ENCODE measurements at regions not wholly inside any gene's neighbourhood (a gene's known extent, or its start where the extent isn't known, plus 50 kb on each side); places are given as distances from the start of the nearest gene placed in this dataset.

DNA sequence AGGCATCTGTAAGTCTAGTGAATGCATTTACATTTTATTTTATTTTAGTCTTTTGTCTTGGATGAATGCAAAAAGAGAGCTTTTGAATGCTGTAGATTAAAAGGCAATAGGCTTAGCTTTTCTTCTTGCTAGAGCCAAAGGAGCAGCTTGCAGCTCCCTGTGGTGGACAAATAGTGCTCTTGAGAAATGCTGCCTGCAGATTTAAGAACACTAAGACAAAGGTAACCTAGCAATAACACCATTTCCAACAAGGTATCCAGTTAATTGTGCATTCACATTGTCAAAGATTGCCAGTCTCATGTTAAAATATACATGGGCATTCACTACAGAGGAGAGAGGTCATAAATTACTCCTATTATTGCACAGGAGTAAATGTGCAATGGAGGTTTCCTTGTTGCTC, 859.2 kb upstream of the PRKX start:
- TF ChIP-seq POLR2AphosphoS5 (IDR thresholded peaks at IDR 0.05; ENCODE audit: low read depth, low read length): no peak
- TF ChIP-seq, protein P1, sequence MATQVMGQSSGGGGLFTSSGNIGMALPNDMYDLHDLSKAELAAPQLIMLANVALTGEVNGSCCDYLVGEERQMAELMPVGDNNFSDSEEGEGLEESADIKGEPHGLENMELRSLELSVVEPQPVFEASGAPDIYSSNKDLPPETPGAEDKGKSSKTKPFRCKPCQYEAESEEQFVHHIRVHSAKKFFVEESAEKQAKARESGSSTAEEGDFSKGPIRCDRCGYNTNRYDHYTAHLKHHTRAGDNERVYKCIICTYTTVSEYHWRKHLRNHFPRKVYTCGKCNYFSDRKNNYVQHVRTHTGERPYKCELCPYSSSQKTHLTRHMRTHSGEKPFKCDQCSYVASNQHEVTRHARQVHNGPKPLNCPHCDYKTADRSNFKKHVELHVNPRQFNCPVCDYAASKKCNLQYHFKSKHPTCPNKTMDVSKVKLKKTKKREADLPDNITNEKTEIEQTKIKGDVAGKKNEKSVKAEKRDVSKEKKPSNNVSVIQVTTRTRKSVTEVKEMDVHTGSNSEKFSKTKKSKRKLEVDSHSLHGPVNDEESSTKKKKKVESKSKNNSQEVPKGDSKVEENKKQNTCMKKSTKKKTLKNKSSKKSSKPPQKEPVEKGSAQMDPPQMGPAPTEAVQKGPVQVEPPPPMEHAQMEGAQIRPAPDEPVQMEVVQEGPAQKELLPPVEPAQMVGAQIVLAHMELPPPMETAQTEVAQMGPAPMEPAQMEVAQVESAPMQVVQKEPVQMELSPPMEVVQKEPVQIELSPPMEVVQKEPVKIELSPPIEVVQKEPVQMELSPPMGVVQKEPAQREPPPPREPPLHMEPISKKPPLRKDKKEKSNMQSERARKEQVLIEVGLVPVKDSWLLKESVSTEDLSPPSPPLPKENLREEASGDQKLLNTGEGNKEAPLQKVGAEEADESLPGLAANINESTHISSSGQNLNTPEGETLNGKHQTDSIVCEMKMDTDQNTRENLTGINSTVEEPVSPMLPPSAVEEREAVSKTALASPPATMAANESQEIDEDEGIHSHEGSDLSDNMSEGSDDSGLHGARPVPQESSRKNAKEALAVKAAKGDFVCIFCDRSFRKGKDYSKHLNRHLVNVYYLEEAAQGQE (IDR thresholded peaks at IDR 0.05; ENCODE audit: insufficient read depth in 1 of 2, low read depth in 2 of 2, low read length in 2 of 2): no peak
- TF ChIP-seq TAF1 (IDR thresholded peaks at IDR 0.05; ENCODE audit: borderline replicate concordance, insufficient read depth, low read length): no peak
- TF ChIP-seq SIN3A (IDR thresholded peaks at IDR 0.05; ENCODE audit: borderline replicate concordance, insufficient read depth, low read length): no peak
- no peak for TF ChIP-seq FOXP2 (optimal IDR thresholded peaks at IDR 0.05; ENCODE audit: borderline replicate concordance, extremely low read depth, extremely low read length, insufficient read depth)

Data from PFSK-1 (cell line).